K562 (cell line): ENCODE measurements at regions not wholly inside any gene's neighbourhood (a gene's known extent, or its start where the extent isn't known, plus 50 kb on each side); places are given as distances from the start of the nearest gene placed in this dataset.

Source experiments
- ARID2 ChIP-seq: fragments of 450-650 bp; IDR thresholded peaks from 2 replicates; pipeline ENCODE4 v1.6.1; 2017; ENCODE audit warnings: antibody characterized with exemption, mild to moderate bottlenecking
- ASH1L ChIP-seq: fragments of 450-650 bp; IDR thresholded peaks from 2 replicates; pipeline ENCODE4 v1.6.1; 2018; ENCODE audit warnings: borderline replicate concordance, mild to moderate bottlenecking, low read depth; ENCODE audit not compliant: partially characterized antibody
- FOXJ2 ChIP-seq: fragments of 200-800 bp; sonication (Bioruptor generic); IDR thresholded peaks from 2 replicates; pipeline ENCODE4 v1.6.1; 2016; ENCODE audit warnings: missing genetic modification characterization, missing compliant biosample characterization
- FOXK2 ChIP-seq, 2 experiments: fragments of 450-650 bp; IDR thresholded peaks in 1 of 2; conservative IDR thresholded peaks in 1 of 2; 2 replicates each; pipeline ENCODE4 v1.6.1; 2016; ENCODE audit warnings: low read depth in 2 of 2, mild to moderate bottlenecking in 1 of 2
- FOXP1 ChIP-seq: sonication (generic); formaldehyde crosslinking; IDR thresholded peaks from 2 replicates; pipeline ENCODE4 v1.8.0; 2022; ENCODE audit warnings: mild to moderate bottlenecking, missing genetic modification reagents
- HNRNPH1 ChIP-seq: fragments of 200-400 bp; formaldehyde crosslinking; optimal IDR thresholded peaks from 2 replicates; pipeline ENCODE3; 2017; ENCODE audit warnings: low read depth, mild to moderate bottlenecking, low read length, moderate library complexity
- IFI16 ChIP-seq: fragments of 250-450 bp; sonication (Bioruptor Pico); IDR thresholded peaks from 2 replicates; pipeline ENCODE4 v2.1.2; 2022; ENCODE audit warnings: mild to moderate bottlenecking, inconsistent platforms
- ILF3 ChIP-seq: fragments of 450-650 bp; IDR thresholded peaks from 2 replicates; pipeline ENCODE4 v1.6.1; 2018; ENCODE audit warnings: antibody characterized with exemption, mild to moderate bottlenecking, moderate library complexity, borderline replicate concordance
- KLF1 ChIP-seq: fragments of 450-650 bp; IDR thresholded peaks from 2 replicates; pipeline ENCODE4 v1.6.1; 2016; ENCODE audit warnings: missing genetic modification characterization, missing compliant biosample characterization
- MCM7 ChIP-seq, 2 experiments: fragments of 450-650 bp; IDR thresholded peaks; 2 replicates each; pipeline ENCODE4 v1.6.1; 2016 to 2018
- MNT ChIP-seq, 2 experiments: fragments of 450-650 bp; conservative IDR thresholded peaks; 2 replicates each; pipeline ENCODE4 v1.6.1; 2017; ENCODE audit warnings: mild to moderate bottlenecking in 2 of 2, moderate library complexity in 2 of 2
- PRMT5 ChIP-seq: sonication (generic); formaldehyde crosslinking; IDR thresholded peaks from 2 replicates; pipeline ENCODE4 v1.5.0; 2020; ENCODE audit warnings: missing genetic modification reagents
- RBM25 ChIP-seq: fragments of 200-400 bp; formaldehyde crosslinking; IDR thresholded peaks from 2 replicates; pipeline ENCODE4 v1.6.1; 2018; ENCODE audit warnings: low read length, low read depth, moderate library complexity; ENCODE audit not compliant: severe bottlenecking
- SREBF1 ChIP-seq: fragments of 150-350 bp; IDR thresholded peaks from 2 replicates; pipeline ENCODE4 v1.6.1; 2014; ENCODE audit warnings: antibody characterized with exemption, low read depth, low read length, borderline replicate concordance
- ZNF407 ChIP-seq: fragments of 450-650 bp; IDR thresholded peaks from 2 replicates; pipeline ENCODE4 v1.6.1; 2016; ENCODE audit warnings: low read depth
- ZNF589 ChIP-seq: fragments of 200-800 bp; sonication (Bioruptor generic); IDR thresholded peaks from 2 replicates; pipeline ENCODE4 v1.6.1; 2016; ENCODE audit warnings: low read depth, missing genetic modification characterization, missing compliant biosample characterization
- ZNF740 ChIP-seq, 3 experiments: fragments of 200-800 bp in 1 of 3; sonication (Bioruptor generic) in 1 of 3; sonication (generic) in 1 of 3; formaldehyde crosslinking in 1 of 3; IDR thresholded peaks; 2 replicates each; pipeline versions ENCODE4 v1.6.1 to v1.8.0; 2016 to 2022; ENCODE audit warnings: mild to moderate bottlenecking in 2 of 3, missing compliant biosample characterization in 2 of 3, missing genetic modification characterization in 2 of 3, missing genetic modification reagents in 1 of 3

GRCh38 chr1:869499-870244, 54.1 kb upstream of the SAMD11 start (continued):
- no peak for TF ChIP-seq MNT (conservative IDR thresholded peaks at IDR 0.05)
- TF ChIP-seq SREBF1, result no peak
- TF ChIP-seq HNRNPH1, result no peak
- TF ChIP-seq IFI16 (CRISPR knock-in tag), result no peak
- no peak for TF ChIP-seq KLF1 (tag)
- no peak for TF ChIP-seq MCM7 (IDR thresholded peaks at IDR 0.05)
- TF ChIP-seq ZNF740 (CRISPR knock-in tag; IDR thresholded peaks at IDR 0.05), result 0 out of 2 replicates have a peak, but pooled peaks have one; percentile 43
- no peak for TF ChIP-seq ZNF740 (tag; IDR thresholded peaks at IDR 0.05)
- TF ChIP-seq ZNF407, result no peak
- no peak for TF ChIP-seq ASH1L
- no peak for TF ChIP-seq PRMT5 (CRISPR knock-in tag)
- TF ChIP-seq ARID2, result no peak
- TF ChIP-seq ZNF589 (CRISPR knock-in tag), result no peak
- peak; percentile 34 for TF ChIP-seq RBM25
- TF ChIP-seq ILF3, result no peak
- no peak for TF ChIP-seq FOXJ2 (tag)
- 0 out of 2 replicates have a peak, but pooled peaks have one; percentile 57 for TF ChIP-seq FOXP1 (CRISPR knock-in tag)
- no peak for TF ChIP-seq FOXK2 (conservative IDR thresholded peaks at IDR 0.05 in 1 of 2, IDR thresholded peaks at IDR 0.05 in 1 of 2; ENCODE audit: low read depth in 2 of 2)
